ENCODE measurements at regions not wholly inside any gene's neighbourhood (a gene's known extent, or its start where the extent isn't known, plus 50 kb on each side); places are given as distances from the start of the nearest gene placed in this dataset.

DNA sequence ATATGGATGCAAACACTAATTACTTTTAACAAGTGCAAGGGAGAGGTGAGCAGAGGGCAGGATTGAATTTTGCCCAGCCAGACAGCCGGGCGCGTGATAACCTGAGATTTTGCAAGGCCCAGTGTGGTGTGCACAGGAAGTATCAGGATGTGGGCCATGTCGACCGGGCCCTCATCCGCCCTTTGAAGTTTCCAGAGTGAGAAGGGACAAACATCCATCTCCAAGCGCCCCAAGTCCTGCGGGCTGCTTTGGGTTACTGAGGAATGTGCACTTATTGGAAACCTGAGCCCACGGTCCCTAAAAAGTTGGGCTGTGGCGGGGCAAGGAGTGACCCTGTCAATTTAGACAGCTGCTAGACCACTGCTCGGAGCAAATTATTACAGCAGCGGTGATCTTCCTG, 272.2 kb upstream of the IRX2 start:
- TF ChIP-seq, protein P1, sequence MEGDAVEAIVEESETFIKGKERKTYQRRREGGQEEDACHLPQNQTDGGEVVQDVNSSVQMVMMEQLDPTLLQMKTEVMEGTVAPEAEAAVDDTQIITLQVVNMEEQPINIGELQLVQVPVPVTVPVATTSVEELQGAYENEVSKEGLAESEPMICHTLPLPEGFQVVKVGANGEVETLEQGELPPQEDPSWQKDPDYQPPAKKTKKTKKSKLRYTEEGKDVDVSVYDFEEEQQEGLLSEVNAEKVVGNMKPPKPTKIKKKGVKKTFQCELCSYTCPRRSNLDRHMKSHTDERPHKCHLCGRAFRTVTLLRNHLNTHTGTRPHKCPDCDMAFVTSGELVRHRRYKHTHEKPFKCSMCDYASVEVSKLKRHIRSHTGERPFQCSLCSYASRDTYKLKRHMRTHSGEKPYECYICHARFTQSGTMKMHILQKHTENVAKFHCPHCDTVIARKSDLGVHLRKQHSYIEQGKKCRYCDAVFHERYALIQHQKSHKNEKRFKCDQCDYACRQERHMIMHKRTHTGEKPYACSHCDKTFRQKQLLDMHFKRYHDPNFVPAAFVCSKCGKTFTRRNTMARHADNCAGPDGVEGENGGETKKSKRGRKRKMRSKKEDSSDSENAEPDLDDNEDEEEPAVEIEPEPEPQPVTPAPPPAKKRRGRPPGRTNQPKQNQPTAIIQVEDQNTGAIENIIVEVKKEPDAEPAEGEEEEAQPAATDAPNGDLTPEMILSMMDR (IDR thresholded peaks at IDR 0.05): no peak
- no peak for TF ChIP-seq ZFX (IDR thresholded peaks at IDR 0.05; ENCODE audit: borderline replicate concordance)
